Colonic mucosa (tissue), 4 donors: ENCODE measurements at regions not wholly inside any gene's neighbourhood (a gene's known extent, or its start where the extent isn't known, plus 50 kb on each side); places are given as distances from the start of the nearest gene placed in this dataset.

ENCODE experiments used
- DNase-seq: peaks from one replicate; pipeline ENCODE4 v3.0.0-alpha.2; 2020
- H3K27ac ChIP-seq: fragments of 200-600 bp; one replicate; pipeline ENCODE4 v1.8.0; 2021
- H3K27me3 ChIP-seq: fragments of 200-600 bp; one replicate; pipeline ENCODE4 v1.8.0; 2021
- H3K36me3 ChIP-seq: fragments of 200-600 bp; one replicate; pipeline ENCODE4 v1.8.0; 2021
- H3K4me1 ChIP-seq: fragments of 200-600 bp; one replicate; pipeline ENCODE4 v1.8.0; 2021; ENCODE audit warnings: mild to moderate bottlenecking
- H3K4me3 ChIP-seq: fragments of 200-600 bp; one replicate; pipeline ENCODE4 v1.8.0; 2021
- H3K9ac ChIP-seq, 2 donors: one replicate each; pipeline ENCODE4 v1.7.0; 2013; ENCODE audit warnings: control low read depth in 2 of 2, low read depth in 2 of 2, low read length in 2 of 2
- H3K9me3 ChIP-seq: fragments of 200-600 bp; one replicate; pipeline ENCODE4 v1.8.0; 2021
- intact Hi-C: fragments of 100-400 bp; cut with DNase I; formaldehyde crosslinking; loops from one replicate; pipeline ENCODE4 v1.14.1; 2022
- TF ChIP-seq, protein P1 (sequence below): fragments of 200-600 bp; IDR thresholded peaks from one replicate; pipeline ENCODE4 v1.8.0; 2022; ENCODE audit warnings: antibody characterized with exemption, mild to moderate bottlenecking
- donor health status: healthy.
- donor health status: DM: no; HTN: no; CAD: no.
- donor health status: DM: no; HTN: no; CAD: no.

- no peak overlapping the region for H3K27ac ChIP-seq
- H3K27me3 ChIP-seq: no peaks in the 10 kb centered on the region
- intact Hi-C loops: no loop called here
- no peaks in the 10 kb centered on the region for H3K9me3 ChIP-seq
- H3K36me3 ChIP-seq: no peaks in the 10 kb centered on the region
- no peaks in the 10 kb centered on the region for H3K4me1 ChIP-seq
- TF ChIP-seq, protein P1, sequence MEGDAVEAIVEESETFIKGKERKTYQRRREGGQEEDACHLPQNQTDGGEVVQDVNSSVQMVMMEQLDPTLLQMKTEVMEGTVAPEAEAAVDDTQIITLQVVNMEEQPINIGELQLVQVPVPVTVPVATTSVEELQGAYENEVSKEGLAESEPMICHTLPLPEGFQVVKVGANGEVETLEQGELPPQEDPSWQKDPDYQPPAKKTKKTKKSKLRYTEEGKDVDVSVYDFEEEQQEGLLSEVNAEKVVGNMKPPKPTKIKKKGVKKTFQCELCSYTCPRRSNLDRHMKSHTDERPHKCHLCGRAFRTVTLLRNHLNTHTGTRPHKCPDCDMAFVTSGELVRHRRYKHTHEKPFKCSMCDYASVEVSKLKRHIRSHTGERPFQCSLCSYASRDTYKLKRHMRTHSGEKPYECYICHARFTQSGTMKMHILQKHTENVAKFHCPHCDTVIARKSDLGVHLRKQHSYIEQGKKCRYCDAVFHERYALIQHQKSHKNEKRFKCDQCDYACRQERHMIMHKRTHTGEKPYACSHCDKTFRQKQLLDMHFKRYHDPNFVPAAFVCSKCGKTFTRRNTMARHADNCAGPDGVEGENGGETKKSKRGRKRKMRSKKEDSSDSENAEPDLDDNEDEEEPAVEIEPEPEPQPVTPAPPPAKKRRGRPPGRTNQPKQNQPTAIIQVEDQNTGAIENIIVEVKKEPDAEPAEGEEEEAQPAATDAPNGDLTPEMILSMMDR: no peak
- H3K9ac ChIP-seq: no peak overlapping the region
- no peak overlapping the region for H3K4me3 ChIP-seq
- DNase-seq: no peak
These were observed 189.3 kb upstream of the GALNT5 start for GRCh38 chr2:157068237-157068636.

GRCh38 chr2:157075924-157076323, 181.6 kb upstream of the GALNT5 start:
- TF ChIP-seq, protein P1: no peak
- no peak overlapping the region for H3K27ac ChIP-seq
- no peaks in the 10 kb centered on the region for H3K27me3 ChIP-seq
- no peak for DNase-seq
- no peaks in the 10 kb centered on the region for H3K36me3 ChIP-seq
- no peak overlapping the region for H3K4me3 ChIP-seq
- H3K9ac ChIP-seq: no peak overlapping the region
- intact Hi-C loops: no loop called here
- no peaks in the 10 kb centered on the region for H3K9me3 ChIP-seq
- no peaks in the 10 kb centered on the region for H3K4me1 ChIP-seq

DNA sequence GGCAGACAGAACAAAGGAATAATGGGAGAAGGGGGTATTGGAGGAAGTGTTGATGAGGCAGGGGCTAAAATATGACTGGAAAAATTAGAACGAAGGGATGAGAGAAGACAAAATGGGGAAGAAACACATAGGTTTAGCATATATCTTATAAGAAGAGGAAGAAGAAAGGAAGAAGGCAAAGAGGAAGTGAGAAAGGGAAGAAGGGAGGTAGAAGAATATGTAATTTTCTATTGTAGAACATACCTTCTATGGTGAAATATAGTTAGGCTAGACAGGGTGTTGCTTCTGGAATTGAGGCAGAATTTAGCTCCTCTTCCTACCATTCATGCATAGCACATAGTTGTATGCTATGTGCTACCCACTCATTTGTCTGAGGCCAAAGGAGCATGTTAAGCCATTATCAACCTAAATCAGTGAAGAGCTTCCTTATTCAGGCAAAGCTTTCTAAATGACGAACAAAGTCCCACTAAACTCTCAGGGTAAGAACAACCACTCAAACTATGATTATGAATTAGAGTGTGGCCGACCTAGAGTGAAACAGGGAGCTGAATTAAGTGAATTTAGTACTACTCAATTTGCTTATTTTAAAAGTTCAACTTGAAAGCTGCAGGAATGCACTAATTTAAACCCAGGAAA, 180.9 kb upstream of the GALNT5 start:
- H3K9ac ChIP-seq: no peak overlapping the region
- no peaks in the 10 kb centered on the region for H3K4me1 ChIP-seq
- no peaks in the 10 kb centered on the region for H3K36me3 ChIP-seq
- H3K27ac ChIP-seq: no peak overlapping the region
- TF ChIP-seq, protein P1: no peak
- no peaks in the 10 kb centered on the region for H3K27me3 ChIP-seq
- DNase-seq: no peak
- intact Hi-C loops: no loop called here
- no peak overlapping the region for H3K4me3 ChIP-seq
- H3K9me3 ChIP-seq: no peaks in the 10 kb centered on the region

DNA sequence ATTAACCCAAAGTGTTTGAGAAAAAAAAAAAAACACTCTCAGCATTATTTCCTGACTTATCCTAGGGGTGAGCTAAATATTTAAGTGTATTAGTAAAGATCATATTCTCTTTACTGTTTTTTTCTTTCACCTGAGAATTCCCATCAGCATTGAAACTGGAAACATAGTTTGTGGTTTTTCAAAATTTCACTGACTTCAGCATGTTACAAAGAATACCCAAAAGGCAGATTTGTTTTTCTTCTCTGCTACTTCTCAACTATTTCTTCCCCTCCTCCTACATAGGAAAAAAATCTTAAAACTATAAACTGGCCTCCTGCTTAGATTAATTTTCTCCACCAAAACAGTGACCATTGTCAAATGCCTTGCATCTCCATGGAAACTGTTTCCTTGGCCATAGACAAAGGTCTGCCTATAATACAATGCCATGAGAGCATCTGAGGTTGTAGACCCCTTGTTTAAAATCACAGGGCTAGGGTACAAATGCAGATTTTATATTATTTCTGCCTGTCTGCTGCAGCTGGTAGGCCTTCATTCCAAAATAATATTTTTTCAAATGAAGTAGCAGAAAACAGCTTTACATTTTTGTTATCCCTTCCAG, 179.7 kb upstream of the GALNT5 start:
- TF ChIP-seq, protein P1: no peak
- Histone ChIP-seq H3K4me1 (no peaks in the 10 kb centered on the region), H3K4me3 (no peak overlapping the region), H3K9ac (no peak overlapping the region), H3K27me3 (no peaks in the 10 kb centered on the region), H3K36me3 (no peaks in the 10 kb centered on the region), H3K9me3 (no peaks in the 10 kb centered on the region), H3K27ac (no peak overlapping the region)
- DNase-seq: no peak
- intact Hi-C loops: no loop called here

GRCh38 chr2:157082950-157083349, 174.6 kb upstream of the GALNT5 start:
- no peak for DNase-seq
- intact Hi-C loops: no loop called here
- Histone ChIP-seq H3K27ac (no peak overlapping the region), H3K27me3 (no peaks in the 10 kb centered on the region), H3K9ac (no peak overlapping the region), H3K4me1 (no peaks in the 10 kb centered on the region), H3K4me3 (no peak overlapping the region), H3K9me3 (no peaks in the 10 kb centered on the region), H3K36me3 (no peaks in the 10 kb centered on the region)
- TF ChIP-seq, protein P1: no peak
